Trophoblast cell (in vitro differentiated cells and primary cell): ENCODE measurements at regions not wholly inside any gene's neighbourhood (a gene's known extent, or its start where the extent isn't known, plus 50 kb on each side); places are given as distances from the start of the nearest gene placed in this dataset.
A peak's percentile ranks its signal among the peaks of the same experiment; 100 is the strongest.

ENCODE experiments used
- DNase-seq, 2 donors: peaks; one replicate each; pipeline ENCODE4 v3.0.0-alpha.2; 2016
- H2AFZ ChIP-seq: 2 replicates; pipeline ENCODE4 v1.6.1; 2013; ENCODE audit warnings: low read length, moderate library complexity, mild to moderate bottlenecking; ENCODE audit not compliant: insufficient read depth, poor library complexity
- H2AK5ac ChIP-seq: 2 replicates; pipeline ENCODE4 v1.6.1; 2013; ENCODE audit warnings: mild to moderate bottlenecking, low read length
- H2BK120ac ChIP-seq: 2 replicates; pipeline ENCODE4 v1.6.1; 2013; ENCODE audit warnings: low read length, mild to moderate bottlenecking, moderate library complexity; ENCODE audit not compliant: insufficient read depth, poor library complexity
- H2BK12ac ChIP-seq: 2 replicates; pipeline ENCODE4 v1.6.1; 2013; ENCODE audit warnings: mild to moderate bottlenecking, low read length, moderate library complexity
- H2BK5ac ChIP-seq: 2 replicates; pipeline ENCODE4 v1.6.1; 2013; ENCODE audit warnings: low read length, low read depth, moderate library complexity, mild to moderate bottlenecking; ENCODE audit not compliant: poor library complexity
- H3K14ac ChIP-seq: 2 replicates; pipeline ENCODE4 v1.6.1; 2013; ENCODE audit warnings: mild to moderate bottlenecking, low read length
- H3K18ac ChIP-seq: 2 replicates; pipeline ENCODE4 v1.6.1; 2013; ENCODE audit warnings: mild to moderate bottlenecking, low read length
- H3K23ac ChIP-seq: 2 replicates; pipeline ENCODE4 v1.6.1; 2013; ENCODE audit warnings: low read length
- H3K27ac ChIP-seq: 2 replicates; pipeline ENCODE4 v1.5.1; 2013; ENCODE audit warnings: low read depth, mild to moderate bottlenecking, inconsistent platforms, low read length, moderate library complexity
- H3K27me3 ChIP-seq: 2 replicates; pipeline ENCODE4 v1.6.1; 2013; ENCODE audit warnings: inconsistent platforms, mild to moderate bottlenecking, low read length, moderate library complexity; ENCODE audit not compliant: insufficient read depth
- H3K36me3 ChIP-seq, 2 experiments: 1 replicate in 1 of 2; 2 replicates in 1 of 2; pipeline ENCODE4 v1.6.1; 2013; ENCODE audit warnings: low read length in 2 of 2, mild to moderate bottlenecking in 2 of 2, moderate library complexity in 1 of 2; ENCODE audit not compliant: insufficient read depth in 2 of 2, control insufficient read depth in 1 of 2
- H3K4ac ChIP-seq: 2 replicates; pipeline ENCODE4 v1.6.1; 2013; ENCODE audit warnings: low read depth, mild to moderate bottlenecking, low read length, moderate library complexity
- H3K4me1 ChIP-seq, 2 experiments: 1 replicate in 1 of 2; 2 replicates in 1 of 2; pipeline ENCODE4 v1.6.1; 2013; ENCODE audit warnings: low read length in 2 of 2, mild to moderate bottlenecking in 2 of 2, moderate library complexity in 1 of 2; ENCODE audit not compliant: insufficient read depth in 2 of 2, control insufficient read depth in 1 of 2
- H3K4me2 ChIP-seq: 2 replicates; pipeline ENCODE4 v1.6.1; 2013; ENCODE audit warnings: inconsistent platforms, mild to moderate bottlenecking, low read length, moderate library complexity
- H3K4me3 ChIP-seq: 2 replicates; pipeline ENCODE4 v1.5.1; 2013; ENCODE audit warnings: mild to moderate bottlenecking, low read depth, low read length, inconsistent platforms
- H3K79me1 ChIP-seq: one replicate; pipeline ENCODE4 v1.6.1; 2013; ENCODE audit warnings: low read length
- H3K79me2 ChIP-seq: 2 replicates; pipeline ENCODE4 v1.6.1; 2013; ENCODE audit warnings: low read length, mild to moderate bottlenecking; ENCODE audit not compliant: control insufficient read depth, insufficient read depth, poor library complexity
- H3K9ac ChIP-seq: 2 replicates; pipeline ENCODE4 v1.6.1; 2013; ENCODE audit warnings: mild to moderate bottlenecking, low read length
- H3K9me3 ChIP-seq: 2 replicates; pipeline ENCODE4 v1.6.1; 2013; ENCODE audit warnings: low read depth, mild to moderate bottlenecking, control low read depth, inconsistent platforms, low read length; ENCODE audit not compliant: insufficient read depth
- H4K12ac ChIP-seq: 2 replicates; pipeline ENCODE4 v1.6.1; 2013; ENCODE audit warnings: low read depth, mild to moderate bottlenecking, low read length, moderate library complexity
- H4K8ac ChIP-seq: 2 replicates; pipeline ENCODE4 v1.6.1; 2013; ENCODE audit warnings: low read depth, mild to moderate bottlenecking, low read length, moderate library complexity
- H4K91ac ChIP-seq: one replicate; pipeline ENCODE4 v1.6.1; 2013; ENCODE audit warnings: low read depth, mild to moderate bottlenecking, low read length, moderate library complexity
- WGBS: extraction: QIAGEN DNeasy Blood & Tissue Kit; methylation state at CpG from one replicate; pipeline ENCODE4 v1.1.7; 2013; ENCODE audit warnings: missing lambda C conversion rate; ENCODE audit not compliant: insufficient read length, insufficient coverage; ENCODE audit errors: extremely low coverage; 5-methylcytosine and 5-hydroxymethylcytosine counted together

- no peak overlapping the region for H4K12ac ChIP-seq
- no CpG with 5 or more reads among the region's 20 CpGs for WGBS
- no peak overlapping the region for H2BK120ac ChIP-seq
- no peak overlapping the region for H3K27ac ChIP-seq
- no peak overlapping the region for H2AFZ ChIP-seq
- H3K18ac ChIP-seq: no peak overlapping the region
- H3K9me3 ChIP-seq: no peaks in the 10 kb centered on the region
- H2BK12ac ChIP-seq: no peak overlapping the region
- H3K4ac ChIP-seq: no peak overlapping the region
- H3K4me1 ChIP-seq: peaks cover 0 to 8% of the 10 kb centered on the region in 2 experiments
- no peak overlapping the region for H4K91ac ChIP-seq
- H3K14ac ChIP-seq: no peak overlapping the region
- H3K9ac ChIP-seq: peak overlapping the region; percentile 24
- H3K79me2 ChIP-seq: peaks cover 5% of the 10 kb centered on the region
- H4K8ac ChIP-seq: no peak overlapping the region
- peak; percentile 67 for DNase-seq
- H3K23ac ChIP-seq: no peak overlapping the region
- peak overlapping the region; percentile 68 for H3K4me2 ChIP-seq
- no peak overlapping the region for H2BK5ac ChIP-seq
- H3K36me3 ChIP-seq: no peaks in the 10 kb centered on the region
- H3K27me3 ChIP-seq: no peaks in the 10 kb centered on the region
- H3K79me1 ChIP-seq: peaks cover 5% of the 10 kb centered on the region
- H2AK5ac ChIP-seq: no peak overlapping the region
- H3K4me3 ChIP-seq: peak overlapping the region; percentile 61
These were observed 200.7 kb upstream of the FOXN3 start for GRCh38 chr14:89617481-89618329.

DNA sequence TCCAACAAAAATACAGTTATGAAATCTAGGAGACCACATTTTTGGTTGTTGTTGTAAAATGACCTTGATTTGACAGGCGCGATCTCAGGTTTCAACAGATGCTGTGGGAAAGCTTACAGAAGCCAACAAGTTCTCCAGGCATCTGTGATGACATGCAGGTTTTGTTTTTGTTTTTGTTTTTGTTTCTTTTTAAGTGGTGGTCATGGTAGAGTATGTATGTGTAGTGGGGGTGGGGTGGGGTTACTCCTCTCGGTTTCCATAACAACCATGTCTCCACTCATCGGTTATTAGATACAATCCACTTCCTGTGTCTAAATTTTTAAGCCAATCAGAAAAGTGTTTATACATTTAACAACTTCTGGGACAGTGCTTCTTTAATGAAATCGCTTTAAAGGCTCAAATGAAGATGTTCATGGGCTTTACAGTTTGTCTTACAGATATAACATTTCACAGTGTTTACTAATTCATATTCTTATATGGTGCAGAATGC is 199.9 kb upstream of the FOXN3 start:
- Histone ChIP-seq H3K4me3 (no peak overlapping the region), H2BK5ac (no peak overlapping the region), H3K36me3 (no peaks in the 10 kb centered on the region), H2AFZ (no peak overlapping the region), H3K14ac (no peak overlapping the region), H3K4me1 (peaks cover 0 to 8% of the 10 kb centered on the region in 2 experiments), H3K18ac (no peak overlapping the region), H3K4me2 (peak overlapping the region; percentile 30), H3K27me3 (no peaks in the 10 kb centered on the region), H3K4ac (no peak overlapping the region), H4K8ac (no peak overlapping the region), H3K23ac (no peak overlapping the region), H2AK5ac (no peak overlapping the region), H2BK120ac (no peak overlapping the region), H4K91ac (no peak overlapping the region), H3K79me1 (peaks cover 5% of the 10 kb centered on the region), H3K27ac (no peak overlapping the region), H3K9ac (no peak overlapping the region), H2BK12ac (no peak overlapping the region), H4K12ac (no peak overlapping the region), H3K79me2 (peaks cover 5% of the 10 kb centered on the region), H3K9me3 (no peaks in the 10 kb centered on the region)
- no CpG with 5 or more reads among the region's 5 CpGs for WGBS
- DNase-seq: peak in 1 of 2 donors; percentile 74

- H3K14ac ChIP-seq: no peak overlapping the region
- no peak overlapping the region for H2BK120ac ChIP-seq
- no peak overlapping the region for H2BK12ac ChIP-seq
- no peak overlapping the region for H3K27ac ChIP-seq
- H3K36me3 ChIP-seq: no peaks in the 10 kb centered on the region
- no peak overlapping the region for H2BK5ac ChIP-seq
- H4K12ac ChIP-seq: no peak overlapping the region
- no peaks in the 10 kb centered on the region for H3K9me3 ChIP-seq
- H3K4me2 ChIP-seq: no peak overlapping the region
- no peak overlapping the region for H3K23ac ChIP-seq
- H3K18ac ChIP-seq: no peak overlapping the region
- DNase-seq: no peak
- no peak overlapping the region for H4K91ac ChIP-seq
- H3K27me3 ChIP-seq: no peaks in the 10 kb centered on the region
- no peak overlapping the region for H4K8ac ChIP-seq
- H3K4ac ChIP-seq: no peak overlapping the region
- H3K4me1 ChIP-seq: peaks cover 0 to 8% of the 10 kb centered on the region in 2 experiments
- H3K9ac ChIP-seq: no peak overlapping the region
- H3K4me3 ChIP-seq: no peak overlapping the region
- no CpG with 5 or more reads among the region's 2 CpGs for WGBS
- H2AK5ac ChIP-seq: no peak overlapping the region
- H2AFZ ChIP-seq: no peak overlapping the region
- H3K79me2 ChIP-seq: peaks cover 5% of the 10 kb centered on the region
- H3K79me1 ChIP-seq: peaks cover 5% of the 10 kb centered on the region
These were observed 199.4 kb upstream of the FOXN3 start for GRCh38 chr14:89616425-89616824.

- no peaks in the 10 kb centered on the region for H3K27me3 ChIP-seq
- H3K18ac ChIP-seq: no peak overlapping the region
- H3K14ac ChIP-seq: no peak overlapping the region
- no peak overlapping the region for H3K23ac ChIP-seq
- H4K12ac ChIP-seq: no peak overlapping the region
- no peak overlapping the region for H2BK12ac ChIP-seq
- WGBS: no CpG with 5 or more reads among the region's 3 CpGs
- no peak overlapping the region for H3K4me2 ChIP-seq
- H3K4me1 ChIP-seq: peaks cover 0 to 7% of the 10 kb centered on the region in 2 experiments
- H3K4me3 ChIP-seq: no peak overlapping the region
- H4K91ac ChIP-seq: no peak overlapping the region
- H3K27ac ChIP-seq: no peak overlapping the region
- no peak overlapping the region for H3K9ac ChIP-seq
- H2AFZ ChIP-seq: no peak overlapping the region
- H4K8ac ChIP-seq: no peak overlapping the region
- H3K36me3 ChIP-seq: no peaks in the 10 kb centered on the region
- no peak overlapping the region for H2BK120ac ChIP-seq
- H3K9me3 ChIP-seq: no peaks in the 10 kb centered on the region
- peaks cover 5% of the 10 kb centered on the region for H3K79me2 ChIP-seq
- DNase-seq: no peak
- no peak overlapping the region for H2AK5ac ChIP-seq
- peaks cover 5% of the 10 kb centered on the region for H3K79me1 ChIP-seq
- no peak overlapping the region for H2BK5ac ChIP-seq
- H3K4ac ChIP-seq: no peak overlapping the region
These were observed 198.4 kb upstream of the FOXN3 start for GRCh38 chr14:89615421-89615820.
